ENCODE measurements at regions not wholly inside any gene's neighbourhood (a gene's known extent, or its start where the extent isn't known, plus 50 kb on each side); places are given as distances from the start of the nearest gene placed in this dataset.

- no peak for DNase-seq (ENCODE audit: low spot score)
Observed at GRCh38 chr11:91860661-91861060, 364.0 kb upstream of the FAT3 start.

- DNase-seq (ENCODE audit: low spot score): no peak
Observed at GRCh38 chr11:91859666-91860065, 365.0 kb upstream of the FAT3 start.

GRCh38 chr11:91857179-91857578 is 367.4 kb upstream of the FAT3 start:
- no peak for DNase-seq (ENCODE audit: low spot score)

GRCh38 chr11:91854780-91855179 is 369.8 kb upstream of the FAT3 start:
- DNase-seq (ENCODE audit: low spot score): no peak

GRCh38 chr11:91854171-91854570 is 370.4 kb upstream of the FAT3 start:
- no peak for DNase-seq (ENCODE audit: low spot score)

DNA sequence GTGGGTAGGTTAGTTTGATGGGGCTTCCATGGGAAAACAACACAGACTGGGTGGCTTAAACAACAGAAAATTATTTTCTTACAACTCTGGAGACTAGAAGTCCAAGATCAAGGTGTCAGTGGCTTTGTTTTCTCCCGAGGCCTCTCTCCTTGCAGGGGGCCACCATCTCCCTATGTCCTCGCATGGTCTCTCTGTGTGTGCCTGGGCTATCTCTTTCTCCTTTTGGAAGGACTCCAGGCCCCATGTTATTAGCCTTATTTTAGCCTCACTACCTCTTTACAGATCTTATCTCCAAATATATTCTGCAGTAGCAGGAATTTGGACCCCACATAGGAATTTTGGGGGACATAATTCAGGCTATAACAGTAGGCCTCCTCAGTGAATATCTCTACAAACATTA is 372.7 kb upstream of the FAT3 start:
- no peak for DNase-seq (ENCODE audit: low spot score)

GRCh38 chr11:91850533-91851275 is 373.9 kb upstream of the FAT3 start:
- no peak for DNase-seq (ENCODE audit: low spot score)

GRCh38 chr11:91850021-91850420 is 374.6 kb upstream of the FAT3 start:
- no peak for DNase-seq (ENCODE audit: low spot score)

- DNase-seq (ENCODE audit: low spot score): no peak
Observed at GRCh38 chr11:91846649-91847048, 378.0 kb upstream of the FAT3 start.

GRCh38 chr11:91846002-91846401 is 378.6 kb upstream of the FAT3 start:
- no peak for DNase-seq (ENCODE audit: low spot score)

GRCh38 chr11:91840640-91841240 is 383.9 kb upstream of the FAT3 start:
- no peak for DNase-seq (ENCODE audit: low spot score)

GRCh38 chr11:91837411-91838330 is 386.9 kb upstream of the FAT3 start:
- no peak for DNase-seq (ENCODE audit: low spot score)

GRCh38 chr11:91835051-91835560 is 389.5 kb upstream of the FAT3 start:
- DNase-seq (ENCODE audit: low spot score): no peak

GRCh38 chr11:91828901-91829300 is 395.7 kb upstream of the FAT3 start:
- DNase-seq (ENCODE audit: low spot score): no peak

DNA sequence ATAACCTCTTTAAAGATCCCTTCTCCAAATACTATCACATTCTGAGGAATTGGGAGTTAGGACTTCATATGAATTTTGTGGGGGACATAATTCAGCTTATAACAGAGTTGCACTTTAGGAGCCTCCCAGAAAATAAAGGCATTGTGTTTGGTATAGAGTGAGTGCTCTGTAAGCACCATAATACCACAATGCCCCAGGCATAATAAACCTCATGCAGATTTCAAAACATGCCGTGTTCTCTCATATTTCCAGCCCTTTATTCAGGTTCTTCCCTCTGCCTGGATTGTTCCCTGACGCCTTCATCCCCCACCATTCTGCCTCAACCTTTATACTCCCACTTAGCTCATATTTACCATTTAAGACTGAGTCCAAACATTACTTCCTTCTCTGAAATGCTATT is 398.8 kb upstream of the FAT3 start:
- no peak for DNase-seq (ENCODE audit: low spot score)

DNA sequence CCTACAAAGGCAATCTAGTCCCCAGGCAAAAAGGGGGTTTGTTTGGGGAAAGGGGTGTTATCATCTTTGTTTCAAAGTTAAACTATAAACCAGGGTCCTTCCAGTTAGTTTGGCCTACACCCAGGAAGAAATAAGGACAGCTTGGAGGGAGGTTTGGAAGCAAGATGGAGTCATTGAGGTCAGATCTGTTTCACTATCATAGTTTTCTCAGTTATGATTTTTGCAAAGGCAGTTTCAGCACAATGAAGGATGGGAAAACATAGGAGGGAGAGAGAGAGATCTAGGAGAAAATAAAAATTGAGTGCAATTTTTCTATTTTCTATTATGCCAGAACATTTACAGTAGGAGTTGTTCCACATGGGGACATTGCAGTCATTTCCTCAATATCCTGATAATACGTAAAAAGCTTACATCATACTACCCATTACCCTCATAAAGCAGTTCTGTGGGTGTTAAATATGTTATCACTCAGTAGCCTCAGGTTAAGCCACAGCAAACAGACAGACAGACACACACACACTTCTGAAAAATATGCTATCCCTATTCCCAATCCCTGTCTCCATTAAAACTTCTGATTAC is 401.3 kb upstream of the FAT3 start:
- no peak for DNase-seq (ENCODE audit: low spot score)

DNA sequence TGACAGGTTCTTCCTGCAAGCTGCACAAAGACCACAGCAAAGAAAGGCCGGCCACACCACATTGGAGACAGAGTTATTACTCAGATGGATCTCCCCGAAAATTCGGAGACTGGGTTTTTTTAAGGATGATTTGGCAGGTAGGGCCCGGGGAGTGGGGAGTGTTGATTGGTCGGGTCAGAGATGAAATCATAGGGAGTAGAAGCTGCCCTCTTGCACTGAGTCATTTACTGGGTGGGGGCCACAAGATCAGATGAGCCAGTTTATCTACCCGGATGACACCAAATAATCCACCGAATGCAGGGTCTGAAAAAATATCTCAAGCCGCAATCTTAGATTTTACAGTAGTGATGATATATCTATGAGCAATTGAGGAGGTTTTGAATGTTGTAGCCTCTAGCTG is 401.8 kb upstream of the FAT3 start:
- no peak for DNase-seq (ENCODE audit: low spot score)

- DNase-seq (ENCODE audit: low spot score): no peak
Observed at GRCh38 chr11:91820709-91821108, 403.9 kb upstream of the FAT3 start.

- DNase-seq (ENCODE audit: low spot score): no peak
Observed at GRCh38 chr11:91819777-91820176, 404.8 kb upstream of the FAT3 start.

GRCh38 chr11:91819195-91819594 is 405.4 kb upstream of the FAT3 start:
- no peak for DNase-seq (ENCODE audit: low spot score)

- no peak for DNase-seq (ENCODE audit: low spot score)
Observed at GRCh38 chr11:91817996-91818395, 406.6 kb upstream of the FAT3 start.

GRCh38 chr11:91813263-91813662 is 411.4 kb upstream of the FAT3 start:
- no peak for DNase-seq (ENCODE audit: low spot score)
